IPS DF 4.7 (cell line): ENCODE measurements at regions not wholly inside any gene's neighbourhood (a gene's known extent, or its start where the extent isn't known, plus 50 kb on each side); places are given as distances from the start of the nearest gene placed in this dataset.

Experiments used
- DNase-seq: peaks from one replicate; pipeline ENCODE4 v3.0.0-alpha.2; 2013; ENCODE audit warnings: low spot score; ENCODE audit errors: extremely low read depth

DNA sequence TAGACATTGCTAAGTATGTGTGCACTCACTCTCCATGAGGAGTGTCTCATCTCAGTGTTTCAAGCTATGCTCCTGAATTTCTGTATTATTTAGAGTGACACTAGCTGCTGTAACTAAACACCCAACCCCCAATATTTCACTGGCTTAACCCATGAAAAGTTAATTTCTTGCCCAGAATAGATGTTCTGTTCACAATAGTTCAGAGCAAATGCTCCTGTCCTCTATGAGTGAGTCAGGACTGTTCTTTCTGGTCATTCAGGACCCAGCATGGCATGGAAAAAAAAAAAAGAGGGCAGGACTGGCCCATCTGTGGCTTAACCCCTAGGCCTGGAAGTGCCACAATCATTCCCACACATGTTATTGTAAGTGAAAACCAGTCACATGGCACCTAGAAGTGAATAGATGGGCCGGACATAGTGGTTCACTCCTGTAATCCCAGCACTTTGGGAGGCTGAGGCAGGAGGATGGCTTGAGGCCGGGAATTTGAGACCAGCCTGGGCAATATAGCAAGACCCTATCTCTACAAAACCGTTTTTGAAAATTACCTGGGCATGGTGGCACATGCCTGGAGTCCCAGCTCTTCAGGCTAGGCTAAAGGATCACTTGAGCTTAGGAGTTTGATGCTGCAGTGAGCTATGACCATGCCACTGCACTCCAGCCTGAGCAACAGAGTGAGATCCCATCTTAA, 663.6 kb downstream of the IRS1 start:
- DNase-seq = no peak

DNA sequence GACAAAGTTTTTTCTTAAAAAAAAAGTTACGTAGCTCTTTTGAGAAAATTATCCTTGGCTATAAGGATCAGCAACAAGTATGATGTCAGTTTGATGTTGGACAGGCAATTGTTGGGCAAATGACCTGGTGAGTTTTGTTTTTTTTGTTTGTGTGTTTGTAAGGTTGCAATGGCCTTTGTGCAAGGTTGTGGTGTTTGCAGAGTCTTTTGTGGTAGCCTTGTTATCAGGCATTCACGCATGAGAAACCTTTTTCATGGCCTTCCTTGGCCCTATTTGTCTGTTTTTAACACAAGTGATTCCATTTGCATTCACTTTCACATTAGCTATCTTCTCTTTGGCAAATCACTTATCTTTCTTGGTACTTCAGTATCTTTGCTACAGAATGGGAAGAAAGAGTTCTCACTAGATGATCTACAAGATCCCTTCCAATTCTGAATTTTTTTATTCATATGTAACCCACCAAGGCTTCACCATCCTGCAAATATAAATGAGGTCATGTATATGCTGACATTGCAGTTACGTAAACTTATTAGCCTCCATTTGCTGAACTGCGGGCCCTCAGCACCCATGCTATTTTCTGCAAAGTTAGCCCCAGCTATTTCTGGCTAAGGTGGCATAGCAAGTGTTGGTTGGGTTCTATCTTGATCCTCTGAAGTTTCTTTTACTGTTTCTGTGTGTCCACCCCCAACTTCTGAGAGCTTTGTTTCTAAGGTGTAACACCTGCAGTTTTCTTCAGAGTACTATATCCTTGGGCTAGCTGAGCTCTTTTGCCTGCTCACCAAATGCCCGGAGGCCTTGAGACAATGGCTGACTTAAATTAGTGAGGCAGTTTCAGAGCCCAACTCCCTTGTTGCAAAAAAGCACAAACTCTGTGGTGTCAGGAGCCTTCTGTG, 667.1 kb downstream of the IRS1 start:
- no peak for DNase-seq

DNA sequence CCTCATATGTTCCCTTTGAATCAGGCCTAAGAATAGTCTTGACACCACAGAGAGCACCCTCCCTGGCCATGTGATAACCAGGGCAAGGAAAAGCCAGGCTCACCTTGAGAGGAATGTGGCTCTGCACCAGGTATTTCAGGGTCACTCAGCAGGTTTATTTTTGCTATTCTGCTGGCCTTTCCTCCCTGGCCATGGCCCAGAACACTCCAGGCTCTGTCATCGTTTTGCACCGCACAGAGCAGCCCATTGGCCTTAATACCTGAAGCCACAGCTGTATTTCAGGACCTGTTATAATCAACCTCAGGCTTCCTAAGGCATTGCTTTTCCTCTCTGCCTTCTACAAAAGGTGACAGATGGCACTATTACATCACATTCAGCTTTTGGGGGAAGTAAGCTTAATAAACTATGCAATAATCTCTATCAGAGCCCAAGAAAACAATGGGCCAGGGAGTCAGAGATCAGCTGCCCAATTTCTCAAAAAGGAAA, 668.3 kb downstream of the IRS1 start:
- no peak for DNase-seq

DNA sequence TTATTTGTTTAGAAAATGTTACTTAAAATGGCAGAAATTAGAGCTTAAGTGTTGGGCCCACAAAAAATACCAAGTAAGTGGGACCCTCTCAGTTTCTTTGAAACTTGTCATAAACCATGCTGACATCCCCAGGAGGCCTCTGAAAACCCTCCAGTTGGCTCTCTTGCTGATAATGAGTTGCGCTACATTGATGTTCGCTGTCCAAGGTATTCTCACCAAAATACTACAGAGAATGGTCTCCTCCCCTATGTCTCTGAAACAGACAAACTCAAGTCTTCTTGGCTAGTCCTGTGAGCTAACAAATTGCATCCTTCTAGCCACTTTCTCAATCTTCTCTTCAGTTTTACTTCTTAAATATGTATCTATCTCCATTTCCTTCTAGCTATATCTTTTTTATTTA, 669.4 kb downstream of the IRS1 start:
- no peak for DNase-seq

DNA sequence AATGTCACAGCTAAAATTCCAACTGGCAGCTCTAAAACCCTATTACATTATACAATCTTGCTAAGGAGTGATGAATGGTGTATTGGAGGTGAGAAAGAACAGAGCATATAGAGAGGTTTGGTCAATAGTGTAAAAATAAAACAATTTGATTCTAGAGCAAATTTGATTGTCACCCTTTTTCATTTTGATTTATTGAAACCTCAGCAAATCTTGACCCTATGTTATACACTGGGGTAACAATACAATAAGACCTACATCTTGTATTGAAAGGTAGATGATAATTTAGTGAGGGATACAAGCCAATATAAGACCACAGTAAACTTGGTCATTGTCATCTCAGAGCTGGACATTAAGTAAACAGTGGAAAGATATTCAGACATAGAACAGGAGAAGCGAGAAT, 671.9 kb downstream of the IRS1 start:
- DNase-seq = no peak

DNA sequence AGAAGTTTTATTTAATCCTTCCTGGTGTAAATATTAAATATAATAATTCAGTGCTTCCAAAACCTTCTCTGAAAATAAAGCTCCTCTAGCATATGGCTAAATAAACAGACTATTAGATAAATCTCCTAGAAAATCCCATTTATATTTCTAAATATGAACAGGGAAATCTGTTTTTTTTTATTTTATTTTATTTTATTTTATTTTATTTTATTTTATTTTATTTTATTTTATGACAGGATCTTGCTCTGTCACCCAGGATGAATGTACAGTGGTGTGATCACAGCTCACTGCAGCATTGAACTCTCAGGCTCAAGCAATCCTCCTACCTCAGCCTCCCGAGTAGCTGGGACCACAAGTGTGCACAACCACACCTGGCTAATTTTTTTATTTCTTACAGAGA, 673.5 kb downstream of the IRS1 start:
- DNase-seq = no peak

DNA sequence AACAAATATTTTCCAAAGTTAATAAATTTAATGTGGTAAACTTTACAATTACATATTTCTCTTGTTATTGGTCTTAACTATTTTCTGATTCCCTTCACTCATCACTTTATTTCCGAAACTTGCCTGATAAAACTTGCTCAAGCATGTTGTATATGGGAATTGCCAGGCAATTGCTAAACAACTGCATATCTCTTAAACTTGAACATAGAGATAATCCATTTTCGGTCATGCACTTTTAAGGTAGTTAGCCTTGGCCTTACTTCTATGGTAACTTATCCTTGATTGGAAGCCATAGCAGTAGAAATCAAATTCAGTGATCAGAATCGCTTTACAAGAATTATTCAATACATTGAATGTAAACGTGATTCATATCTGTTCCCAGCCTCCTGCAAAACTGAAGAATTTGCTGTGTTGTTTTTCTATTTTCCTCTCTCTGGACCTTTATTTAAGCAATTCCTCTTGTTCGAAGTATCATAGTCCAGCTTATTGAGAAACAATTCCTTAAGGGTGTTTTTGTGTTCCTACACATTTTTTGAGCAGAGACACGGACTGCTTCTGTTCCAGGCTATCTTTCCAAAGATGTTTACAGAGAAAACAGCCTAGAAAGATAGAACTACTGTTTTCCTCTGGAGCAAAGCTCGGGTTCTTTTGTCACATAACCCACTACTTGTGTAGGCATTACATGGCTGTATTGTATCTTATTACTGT, 674.3 kb downstream of the IRS1 start:
- no peak for DNase-seq

DNA sequence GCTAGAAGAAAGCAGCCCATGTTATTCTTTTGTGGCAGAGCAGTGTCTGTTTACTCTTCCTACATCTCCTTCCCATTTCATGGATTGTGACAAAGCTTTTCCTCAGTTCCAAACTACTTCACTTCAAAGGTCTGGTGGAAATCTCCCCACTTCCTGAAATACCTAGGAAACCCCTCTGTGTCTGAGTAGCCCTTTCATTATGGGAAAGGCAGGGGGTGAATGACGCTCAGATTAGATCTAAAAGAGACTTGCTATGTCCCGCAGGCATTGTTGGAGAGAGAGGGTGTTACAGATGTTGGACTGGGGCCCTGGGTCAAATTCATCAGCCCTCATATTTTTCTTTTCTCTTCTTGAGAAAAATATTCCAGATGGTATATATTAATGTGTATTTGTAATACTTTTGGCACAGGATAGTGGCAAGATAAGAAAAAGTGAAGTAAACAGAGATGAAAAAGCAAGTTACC, 675.0 kb downstream of the IRS1 start:
- DNase-seq = no peak

DNA sequence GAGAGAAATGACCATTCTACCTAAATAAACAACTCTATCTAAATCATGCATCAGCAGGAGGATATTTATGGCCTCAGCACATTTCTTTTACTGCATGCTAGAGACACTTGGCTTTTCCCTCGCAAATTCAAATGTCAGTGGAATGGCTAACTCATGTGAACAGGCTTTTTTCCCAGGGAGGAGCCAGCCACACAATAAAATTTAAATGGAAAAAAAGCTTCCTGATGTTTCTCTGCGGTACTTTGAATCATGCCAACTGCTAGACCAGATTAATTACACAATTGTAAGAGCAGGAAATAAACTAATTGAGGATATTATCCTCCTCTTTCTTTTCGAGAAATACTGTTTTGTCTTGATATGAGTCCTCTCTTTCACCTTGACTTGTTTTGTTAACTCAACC, 676.3 kb downstream of the IRS1 start:
- DNase-seq = no peak

DNA sequence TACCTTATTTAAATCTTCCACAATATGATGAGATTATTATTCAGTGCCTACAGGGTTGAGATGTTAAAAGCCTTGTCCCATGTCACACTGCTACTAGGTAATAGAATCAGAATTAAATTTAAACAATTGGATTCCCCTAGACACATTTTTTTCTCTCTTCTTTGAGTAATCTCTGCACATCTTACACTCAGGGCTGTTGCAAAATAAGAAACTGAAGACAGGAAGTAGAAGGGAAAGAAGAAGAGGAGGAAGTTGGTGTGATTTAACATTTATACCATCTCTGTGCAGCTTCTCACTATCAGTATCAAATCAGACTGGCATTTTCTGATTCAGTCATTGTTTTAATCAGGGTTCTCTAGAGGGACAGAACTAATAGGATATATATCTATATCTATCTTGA, 677.6 kb downstream of the IRS1 start:
- no peak for DNase-seq

DNA sequence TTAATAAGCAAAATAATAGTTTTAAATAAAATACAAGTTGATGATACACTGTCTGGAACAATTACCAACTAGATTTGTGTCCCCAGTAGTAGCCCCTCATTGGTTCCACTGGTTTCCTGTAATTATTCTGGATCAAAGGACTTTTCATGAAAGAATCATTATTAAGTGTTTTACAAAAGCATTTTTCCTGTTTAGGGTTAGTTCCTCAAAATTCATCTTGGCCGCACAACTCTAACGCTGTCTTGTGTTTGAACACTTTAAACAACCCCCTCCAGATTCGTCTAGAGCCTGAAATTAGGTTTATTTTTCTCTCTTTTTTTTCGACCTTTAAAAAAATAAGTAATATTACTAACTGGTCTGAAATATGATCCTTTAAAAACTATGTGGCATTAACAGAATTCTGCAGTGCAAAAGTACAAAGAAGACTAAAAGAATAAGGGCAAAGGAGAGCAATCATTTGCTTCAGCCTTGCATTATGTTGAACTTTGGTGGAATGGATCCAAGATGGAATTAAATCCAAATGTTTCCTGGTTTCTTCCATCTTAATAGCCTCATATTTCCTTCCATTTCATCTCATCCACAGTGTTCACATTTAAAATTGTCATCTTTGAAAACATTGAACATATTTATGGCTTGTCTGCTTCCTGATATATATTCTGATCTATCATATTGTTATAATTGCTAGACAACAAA, 678.4 kb downstream of the IRS1 start:
- no peak for DNase-seq

DNA sequence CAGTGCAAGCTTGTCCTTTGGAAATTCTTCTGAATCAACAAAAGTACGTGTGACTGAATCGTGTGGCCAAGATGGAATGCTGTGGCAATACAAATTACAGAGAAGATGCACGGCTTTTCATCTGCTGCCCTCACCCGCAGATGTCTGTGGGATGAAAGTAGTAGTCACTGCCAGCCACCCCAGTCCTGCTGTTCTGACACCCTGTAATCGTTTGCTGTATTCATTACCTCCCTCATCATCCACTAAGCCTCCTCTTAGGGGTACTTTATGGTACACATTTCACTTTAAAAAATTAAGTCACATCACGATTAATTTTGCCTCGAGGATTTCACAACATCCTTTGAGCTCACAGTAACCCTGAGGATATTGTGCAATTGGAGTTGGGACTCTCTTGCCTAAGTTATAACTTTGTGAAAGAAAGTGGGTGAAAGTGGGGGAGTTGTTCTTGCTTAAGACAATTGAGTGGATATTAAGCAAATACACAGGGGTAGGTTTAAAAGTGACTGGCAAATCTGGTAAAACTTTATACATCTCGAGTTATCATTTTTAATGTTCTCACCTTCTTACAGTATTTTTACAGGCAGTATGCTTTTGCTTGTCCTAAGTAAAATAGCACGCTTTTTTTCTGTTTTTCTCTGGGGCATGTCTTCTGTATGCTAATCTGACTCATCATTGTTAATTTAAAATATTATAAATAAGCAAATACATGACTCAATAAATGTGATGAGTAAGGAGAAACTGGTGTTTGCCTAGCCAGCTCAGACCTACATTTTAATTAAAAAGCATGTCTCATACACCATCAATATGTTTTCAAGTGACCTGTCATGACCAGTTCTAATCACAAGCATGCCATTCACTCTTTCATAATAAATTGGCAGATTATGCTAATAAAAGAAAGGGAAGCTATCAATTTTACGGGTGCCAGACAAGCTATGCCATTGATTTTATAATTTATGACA, 680.9 kb downstream of the IRS1 start:
- DNase-seq = no peak

DNA sequence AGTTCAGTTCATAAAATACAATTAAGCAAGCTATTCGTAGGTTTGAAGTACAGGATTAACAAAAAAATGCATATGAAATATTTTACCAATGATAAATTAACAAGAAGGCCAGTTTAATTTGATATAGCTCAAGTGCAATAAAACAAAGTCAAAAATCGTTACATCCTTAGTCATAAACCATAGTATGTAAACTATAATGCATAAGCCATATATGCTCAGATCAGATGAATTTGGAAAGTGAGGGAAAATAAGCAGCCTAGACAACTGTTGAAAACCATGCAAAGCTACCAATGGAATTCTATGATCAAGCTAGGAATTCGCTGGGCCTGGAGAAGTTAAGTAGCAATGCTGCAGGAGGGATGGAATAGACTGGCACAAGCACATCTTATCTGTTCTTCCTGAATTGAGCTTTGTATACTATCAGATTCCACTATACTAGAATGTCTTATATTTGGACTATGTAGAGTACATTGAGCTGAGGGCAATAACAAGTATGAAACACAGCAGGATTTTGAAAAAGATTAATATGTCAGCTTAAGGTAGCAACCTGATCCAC, 682.0 kb downstream of the IRS1 start:
- no peak for DNase-seq

DNA sequence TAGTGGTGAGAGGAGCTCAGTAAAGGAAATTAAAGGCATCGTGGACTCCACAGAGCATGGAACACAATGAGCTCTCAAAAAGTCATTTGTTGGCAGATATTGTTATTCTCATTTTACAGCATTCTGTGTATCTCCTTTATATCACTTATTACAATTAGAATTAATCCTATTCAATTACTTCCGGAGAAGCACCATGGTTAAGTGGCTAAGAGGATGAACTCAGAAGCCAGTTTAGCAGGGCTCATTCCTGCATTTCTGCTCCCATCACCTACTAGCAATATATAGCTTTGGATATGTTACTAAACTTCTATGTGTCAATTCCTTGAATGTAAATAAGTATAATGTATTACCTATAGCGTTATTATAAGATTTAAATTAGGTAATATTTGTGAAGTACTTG, 683.3 kb downstream of the IRS1 start:
- no peak for DNase-seq

DNA sequence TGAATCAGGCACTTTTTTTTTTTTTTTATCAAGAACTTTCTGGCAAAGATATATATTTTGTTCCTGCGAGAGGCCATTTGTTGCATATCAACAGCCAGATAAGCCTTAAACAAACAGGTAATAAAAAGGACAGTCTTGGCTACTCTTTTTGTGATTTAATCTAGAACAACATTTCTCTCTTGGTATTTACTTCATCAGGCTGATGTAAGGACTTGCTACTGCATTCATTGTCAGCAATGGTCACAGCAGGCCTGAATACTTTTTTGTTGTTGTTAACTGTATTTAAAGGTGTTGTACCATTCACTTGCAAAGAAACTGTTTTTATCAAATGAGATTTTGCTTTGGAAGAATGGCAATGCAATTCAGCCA, 683.8 kb downstream of the IRS1 start:
- DNase-seq = no peak

DNA sequence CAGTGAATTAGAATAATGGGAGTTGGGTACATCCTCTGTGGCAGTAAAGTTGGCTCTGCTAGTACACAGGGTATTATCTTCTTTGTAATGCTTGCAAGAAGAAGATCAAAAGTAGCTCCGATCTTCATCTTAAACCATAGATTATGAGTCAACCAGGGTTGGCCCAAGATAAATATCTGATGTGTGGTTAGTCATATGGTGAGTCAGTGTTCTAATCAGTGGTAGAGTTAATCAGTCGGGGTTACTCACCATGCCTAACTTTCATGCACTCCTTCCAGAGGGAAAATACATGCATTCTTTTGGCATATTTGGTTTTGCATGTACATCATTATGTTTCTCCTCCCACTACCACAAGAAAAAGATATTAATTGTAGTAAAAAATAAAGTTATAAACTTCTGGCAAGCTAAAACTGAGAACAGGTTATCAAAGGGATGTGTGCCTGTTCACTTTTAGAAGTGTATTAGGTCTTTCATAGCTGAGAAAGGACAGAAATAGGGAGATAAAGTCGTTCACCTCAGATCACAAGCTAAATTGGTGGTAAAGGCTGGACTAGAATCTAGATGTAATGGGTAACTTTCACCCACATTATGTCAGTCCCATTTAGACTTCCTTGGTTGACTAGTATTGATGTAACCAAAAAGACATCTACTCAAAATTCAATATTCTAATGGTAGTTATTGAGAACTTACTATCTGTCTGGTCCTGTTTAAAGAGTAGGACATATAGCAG, 684.4 kb downstream of the IRS1 start:
- DNase-seq = no peak

DNA sequence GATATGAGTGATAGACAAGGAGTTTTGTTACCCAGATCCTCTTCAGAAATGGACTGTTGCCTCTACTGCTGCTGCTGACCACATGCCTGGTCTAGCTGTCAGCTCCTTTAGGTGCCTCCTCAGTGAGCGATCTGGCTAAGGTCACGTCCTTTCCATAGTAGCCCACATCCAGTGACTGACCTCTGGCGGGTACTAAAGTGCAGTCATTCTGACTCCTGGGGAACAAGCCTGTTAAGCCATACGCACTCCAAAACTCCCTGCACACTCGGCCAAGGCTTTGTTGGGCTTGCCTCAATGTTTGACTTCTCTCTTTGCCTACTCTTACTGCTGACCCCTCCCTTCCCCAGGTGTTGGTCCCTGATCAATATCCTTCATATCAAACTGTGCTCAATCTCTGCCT, 685.2 kb downstream of the IRS1 start:
- no peak for DNase-seq

DNA sequence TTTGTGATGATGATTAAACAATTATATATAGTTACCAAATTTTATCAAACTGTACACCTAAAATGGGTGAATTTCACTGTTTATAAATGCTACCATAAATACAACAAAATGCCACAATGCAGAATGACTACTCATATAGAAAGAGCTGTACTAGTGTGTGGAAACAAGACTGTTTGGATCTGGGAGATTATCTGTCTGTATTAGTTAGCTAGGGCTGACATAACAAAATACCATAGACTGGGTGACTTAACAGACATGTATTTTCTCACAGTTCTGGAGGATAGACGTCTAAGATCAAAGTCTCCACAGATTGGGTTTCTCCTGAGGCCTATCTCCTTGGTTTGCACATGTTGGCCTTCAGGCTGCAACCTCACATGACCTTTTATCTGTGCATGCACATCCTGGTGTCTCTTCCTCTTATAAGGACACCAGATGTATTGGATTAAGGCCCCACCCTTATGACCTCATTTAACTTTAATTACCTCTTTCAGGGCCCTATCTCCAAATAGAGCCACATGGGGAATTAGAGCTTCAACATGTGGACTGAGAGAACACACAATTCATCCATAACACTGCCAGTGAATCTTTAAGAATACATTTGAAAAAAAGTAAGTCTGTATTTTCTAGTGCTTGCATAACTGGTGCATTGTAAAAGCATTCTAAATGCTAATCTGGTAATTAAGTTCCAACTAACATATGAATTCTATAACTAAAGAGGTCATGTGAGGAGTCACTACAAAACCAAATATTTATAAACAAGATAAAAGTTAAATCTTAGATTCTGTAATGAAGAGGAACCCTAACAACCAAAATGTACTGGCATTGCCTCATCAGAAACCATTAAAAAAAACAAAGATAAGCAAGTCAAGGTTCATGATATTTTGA, 699.6 kb downstream of the NYAP2 start:
- no peak for DNase-seq
